Right lung (tissue), 2 donors: ENCODE measurements at regions not wholly inside any gene's neighbourhood (a gene's known extent, or its start where the extent isn't known, plus 50 kb on each side); places are given as distances from the start of the nearest gene placed in this dataset.
A peak's percentile ranks its signal among the peaks of the same experiment; 100 is the strongest.
"Not testable (repeated sequence)": the region's sequence is repeated elsewhere in the genome, so short reads cannot be mapped to it uniquely, and the experiment has no call there.

Experiments
- DNase-seq, 2 donors: peaks; one replicate each; pipeline ENCODE4 v3.0.0-alpha.2; 2013

DNA sequence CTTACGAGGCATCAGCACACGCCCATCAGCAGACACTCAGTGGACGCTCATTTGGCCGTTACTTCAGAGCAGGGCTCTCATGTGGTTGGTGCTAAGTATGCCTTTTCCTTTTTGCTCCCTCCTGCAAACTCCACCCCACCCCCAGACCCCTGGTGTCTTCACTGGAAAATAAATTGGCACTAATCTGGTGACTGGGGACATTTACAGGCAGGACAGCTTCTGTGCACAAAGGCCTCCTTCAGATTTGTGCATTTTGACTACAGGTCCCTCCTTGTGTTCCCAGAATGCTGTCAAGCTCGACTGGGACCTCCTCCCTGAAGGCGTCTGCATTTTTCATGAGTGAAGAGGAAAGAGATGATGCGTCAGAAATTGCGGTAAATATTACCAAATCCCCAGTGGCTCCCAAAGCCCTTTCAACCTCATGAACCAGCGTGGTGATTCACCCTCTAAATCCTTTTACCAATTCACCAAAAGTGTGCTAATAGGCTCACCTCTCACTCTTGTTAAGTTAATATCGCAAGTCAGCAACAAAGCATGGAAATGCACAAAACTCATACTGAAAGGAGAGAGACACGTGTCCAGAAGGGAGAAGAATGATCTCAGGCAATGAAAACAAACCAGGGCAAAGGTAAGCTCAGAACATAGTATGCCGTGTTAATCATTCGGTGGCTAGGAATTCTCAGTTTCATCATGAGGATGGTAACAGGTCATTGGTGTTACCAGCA lies 119.0 kb downstream of the NKX6-1 start:
- no peak for DNase-seq

DNA sequence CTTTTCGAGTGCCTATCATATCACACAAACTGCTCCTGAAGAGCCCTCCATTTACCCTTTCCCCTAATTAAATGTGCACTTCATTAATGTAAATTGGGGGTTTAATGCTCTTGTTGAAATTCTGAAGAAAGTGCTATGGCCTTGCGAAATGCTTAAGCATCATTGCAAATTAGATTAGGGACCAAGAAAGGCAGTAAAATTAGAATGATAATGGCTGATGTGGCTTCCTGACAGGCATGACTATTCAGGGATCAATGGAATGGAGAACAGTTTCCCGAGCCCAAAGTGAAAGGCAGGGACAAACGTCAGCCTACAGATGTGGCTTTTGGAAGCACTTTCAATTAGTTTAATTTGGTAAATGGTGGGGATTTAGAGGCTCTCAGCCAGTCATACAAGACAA lies 120.1 kb downstream of the NKX6-1 start:
- no peak for DNase-seq

DNA sequence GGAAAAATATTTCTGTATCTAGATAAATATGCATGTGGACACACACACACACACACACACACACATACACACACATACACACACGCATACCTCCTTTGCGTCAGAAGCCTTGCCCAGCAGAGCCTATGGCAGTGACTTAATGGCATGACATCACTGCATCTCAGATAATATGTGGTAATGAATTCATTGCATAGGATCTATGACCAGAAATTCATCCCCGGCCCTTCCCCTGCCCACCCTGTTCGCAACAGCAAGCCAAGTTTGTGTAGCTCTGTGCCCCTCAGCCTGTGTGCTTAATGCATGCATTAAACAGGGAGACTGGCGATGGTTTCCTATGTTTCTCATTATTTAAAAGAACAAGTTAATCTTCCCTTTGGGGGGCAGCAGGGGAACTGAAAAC lies 120.7 kb downstream of the NKX6-1 start:
- no peak for DNase-seq

DNA sequence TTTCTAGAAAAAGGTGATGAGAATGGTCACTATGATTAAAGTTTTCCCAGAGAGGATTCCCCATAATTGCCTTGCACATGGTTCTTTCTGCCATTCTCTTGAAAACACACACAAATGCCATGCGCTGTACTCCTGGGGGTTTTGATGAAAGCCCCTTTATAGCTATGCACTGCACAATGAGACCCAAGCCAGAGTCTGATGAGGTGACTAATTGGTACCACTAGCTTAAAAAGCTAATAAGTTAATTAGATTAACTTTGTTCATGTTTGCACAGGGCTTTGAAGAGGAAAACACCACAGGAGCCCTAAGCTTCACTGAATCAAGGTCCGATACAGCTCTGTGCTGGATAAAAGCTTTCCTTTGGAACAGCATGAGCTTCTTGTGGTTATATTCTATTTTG lies 132.2 kb downstream of the NKX6-1 start:
- DNase-seq = no peak

DNA sequence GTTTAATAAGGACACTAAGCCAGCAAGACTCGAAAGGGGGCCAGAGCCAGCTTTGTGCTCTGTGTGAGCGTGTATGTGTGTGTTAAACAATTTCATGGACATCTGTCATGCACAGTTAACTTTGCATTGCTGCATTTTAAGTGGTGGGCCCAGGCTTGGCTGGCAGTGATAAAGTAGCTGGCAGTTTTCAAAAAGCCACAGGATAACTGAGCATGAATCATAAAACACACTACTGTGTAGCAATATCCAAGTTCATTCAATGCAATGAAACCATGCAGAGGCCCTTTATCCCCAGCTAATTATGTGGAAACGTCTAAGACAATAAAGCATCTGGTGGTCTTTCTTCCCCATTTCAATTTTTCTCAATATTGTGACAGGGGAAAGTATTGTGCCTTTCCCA lies 132.9 kb downstream of the NKX6-1 start:
- DNase-seq = no peak

DNA sequence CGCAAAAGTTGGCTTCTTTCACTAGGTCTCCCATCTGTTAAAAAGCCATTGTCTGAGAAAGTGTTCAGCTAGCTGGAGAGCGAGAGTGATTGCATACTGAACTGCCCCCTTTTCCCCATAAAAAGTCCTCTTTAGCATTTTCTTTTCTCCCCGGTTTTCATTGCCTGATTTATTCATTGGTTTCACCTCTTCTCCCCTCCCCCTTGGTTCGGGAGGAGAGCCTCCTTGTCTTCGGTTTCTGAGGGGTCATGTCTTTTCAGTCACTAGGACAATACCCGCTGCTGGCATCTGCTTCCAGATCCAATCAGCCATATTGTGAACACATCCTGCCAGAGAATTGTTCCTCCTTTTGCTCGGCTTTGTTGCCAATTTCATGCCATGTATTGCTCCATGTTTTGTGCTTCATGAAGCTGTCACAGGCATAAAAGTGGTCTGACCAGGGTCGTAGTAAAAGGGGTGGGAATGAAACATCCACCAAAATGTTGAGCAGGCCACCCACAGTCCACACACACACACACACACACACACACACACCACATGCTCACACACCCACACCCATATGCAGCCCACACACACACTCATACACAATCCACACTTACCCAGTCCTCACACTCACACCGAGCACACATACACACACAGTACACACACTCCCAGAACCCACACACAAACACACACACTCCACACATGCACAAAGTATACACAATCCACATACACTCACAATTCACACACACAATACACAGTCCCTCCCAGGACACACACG lies 136.0 kb downstream of the NKX6-1 start:
- DNase-seq = no peak

DNA sequence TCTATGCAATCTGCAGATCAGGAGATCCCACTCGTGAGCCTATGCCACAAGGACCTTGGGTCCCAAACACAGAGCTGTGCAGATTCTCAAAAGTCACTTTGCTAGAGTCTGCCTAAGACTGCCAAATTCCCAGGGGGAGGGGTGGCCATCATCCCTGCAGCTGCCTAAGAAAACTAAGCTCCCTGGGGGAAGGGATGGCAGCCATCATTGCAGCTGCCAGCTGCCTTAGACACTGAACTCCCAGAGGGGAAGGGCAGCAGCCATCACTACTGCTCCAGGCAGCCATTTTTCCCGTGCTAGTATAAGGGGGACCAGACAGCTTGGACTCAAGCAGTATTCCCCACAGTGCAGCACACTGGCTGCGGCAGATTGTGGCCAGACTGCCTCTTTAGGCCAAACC lies 156.9 kb downstream of the NKX6-1 start:
- DNase-seq = no peak

DNA sequence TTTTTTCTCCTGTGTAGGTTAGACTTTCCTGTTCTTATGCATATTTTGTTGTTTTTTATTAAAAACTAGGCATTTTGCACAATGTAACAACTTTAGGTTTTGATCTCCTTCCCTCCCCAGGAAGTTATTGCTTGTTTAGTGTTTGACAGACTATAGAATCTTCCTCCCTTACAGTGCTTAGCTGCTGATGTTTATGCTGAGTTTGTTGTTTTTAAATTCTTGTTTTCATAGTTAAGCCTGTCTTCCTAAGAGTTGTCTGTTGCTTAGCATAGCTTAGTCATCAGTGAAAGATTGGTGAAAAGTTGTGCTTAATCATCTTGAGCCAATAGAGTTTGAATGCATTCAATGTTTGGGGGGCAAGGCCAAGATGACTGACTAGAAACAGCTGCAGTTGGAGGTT lies 157.5 kb downstream of the NKX6-1 start:
- DNase-seq = no peak

DNA sequence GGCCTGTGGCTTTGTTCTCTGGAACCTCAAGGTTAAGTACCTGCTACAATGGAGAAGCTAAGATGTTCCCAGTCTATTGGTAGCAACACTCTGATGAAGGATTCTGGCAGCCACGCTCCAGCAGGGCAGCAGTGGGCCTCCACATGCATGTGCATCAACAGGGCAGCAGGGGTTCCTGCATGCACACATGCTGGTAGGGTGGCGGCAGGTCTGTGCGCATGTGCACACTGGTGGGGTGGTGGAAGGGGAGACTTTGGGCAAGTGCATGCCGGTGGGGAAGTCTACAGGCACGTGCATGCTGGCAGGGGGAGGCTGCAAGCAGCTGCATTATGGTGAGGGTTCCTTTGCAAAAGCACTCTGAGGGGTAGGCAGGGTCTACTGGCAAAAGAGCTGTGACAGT lies 160.7 kb downstream of the NKX6-1 start:
- DNase-seq = no peak

DNA sequence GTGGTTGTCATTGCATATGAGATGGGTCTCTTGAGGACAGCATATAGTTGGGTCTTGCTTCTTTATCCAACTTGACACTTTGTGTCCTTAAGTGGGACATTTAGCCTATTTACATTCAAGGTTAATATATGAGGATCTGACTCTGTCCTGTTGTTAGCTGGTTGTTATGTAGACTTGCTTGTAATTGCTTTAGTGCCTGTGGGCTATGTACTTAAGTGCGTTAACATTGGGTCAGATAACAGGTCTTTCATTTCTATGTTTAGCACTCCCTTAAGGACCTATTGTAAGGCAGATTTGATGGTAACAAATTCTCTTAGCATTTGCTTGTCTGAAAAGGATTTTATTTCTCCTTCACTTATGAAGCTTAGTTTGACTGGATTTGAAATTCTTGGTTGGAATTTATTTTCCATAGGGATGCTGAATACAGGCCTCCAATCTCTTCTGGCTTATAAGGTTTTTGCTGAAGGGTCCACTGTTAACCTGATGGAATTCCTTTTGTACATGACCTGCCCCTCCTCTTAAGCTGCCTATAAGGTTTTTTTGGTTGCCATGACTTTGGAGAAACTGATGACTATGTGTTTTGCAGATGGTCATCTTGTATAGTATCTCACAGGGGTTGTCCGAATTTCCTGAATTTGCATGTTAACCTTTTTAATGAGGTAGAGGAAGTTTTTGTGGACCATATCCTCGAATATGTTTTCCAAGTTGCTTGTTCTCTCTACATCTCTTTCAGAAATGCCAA lies 162.0 kb downstream of the NKX6-1 start:
- no peak for DNase-seq

DNA sequence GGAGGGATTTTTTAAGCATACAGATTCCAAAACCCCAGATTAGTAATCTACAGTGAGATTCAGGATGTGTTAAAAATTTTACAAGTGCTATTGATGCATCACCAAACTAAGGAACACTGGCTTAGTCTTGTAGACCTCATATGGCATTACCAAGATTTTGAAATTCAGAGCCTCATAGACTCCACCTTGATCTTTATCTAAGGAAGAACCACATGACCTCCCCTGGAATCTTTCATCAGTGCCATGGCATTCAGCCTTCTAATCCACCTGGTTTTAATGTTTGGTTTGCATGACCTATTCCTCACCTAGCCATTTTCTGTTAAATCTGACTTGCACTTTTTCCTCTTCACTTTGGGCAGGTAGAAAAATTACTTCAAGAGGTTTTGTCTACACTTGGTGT lies 171.6 kb downstream of the NKX6-1 start:
- no peak for DNase-seq

DNA sequence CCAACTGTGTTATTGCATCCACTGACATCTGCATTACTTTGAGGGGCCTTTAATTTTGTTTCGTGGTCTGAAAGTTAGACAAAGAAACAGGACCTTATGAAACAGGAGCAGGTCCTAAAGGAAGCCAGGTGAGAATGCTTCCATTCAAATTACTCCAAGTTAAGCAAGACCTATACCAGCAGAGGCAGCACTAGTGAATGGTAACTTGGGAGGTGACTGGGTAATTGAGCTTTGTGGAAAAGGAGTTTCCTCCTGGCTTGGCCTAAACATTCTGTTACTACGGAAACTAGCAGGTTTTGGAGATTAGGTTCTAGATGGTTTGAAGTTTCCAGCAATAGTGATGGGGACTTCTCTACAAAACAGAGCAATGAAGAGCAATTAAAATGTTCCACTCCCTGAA lies 173.5 kb downstream of the NKX6-1 start:
- DNase-seq = no peak

DNA sequence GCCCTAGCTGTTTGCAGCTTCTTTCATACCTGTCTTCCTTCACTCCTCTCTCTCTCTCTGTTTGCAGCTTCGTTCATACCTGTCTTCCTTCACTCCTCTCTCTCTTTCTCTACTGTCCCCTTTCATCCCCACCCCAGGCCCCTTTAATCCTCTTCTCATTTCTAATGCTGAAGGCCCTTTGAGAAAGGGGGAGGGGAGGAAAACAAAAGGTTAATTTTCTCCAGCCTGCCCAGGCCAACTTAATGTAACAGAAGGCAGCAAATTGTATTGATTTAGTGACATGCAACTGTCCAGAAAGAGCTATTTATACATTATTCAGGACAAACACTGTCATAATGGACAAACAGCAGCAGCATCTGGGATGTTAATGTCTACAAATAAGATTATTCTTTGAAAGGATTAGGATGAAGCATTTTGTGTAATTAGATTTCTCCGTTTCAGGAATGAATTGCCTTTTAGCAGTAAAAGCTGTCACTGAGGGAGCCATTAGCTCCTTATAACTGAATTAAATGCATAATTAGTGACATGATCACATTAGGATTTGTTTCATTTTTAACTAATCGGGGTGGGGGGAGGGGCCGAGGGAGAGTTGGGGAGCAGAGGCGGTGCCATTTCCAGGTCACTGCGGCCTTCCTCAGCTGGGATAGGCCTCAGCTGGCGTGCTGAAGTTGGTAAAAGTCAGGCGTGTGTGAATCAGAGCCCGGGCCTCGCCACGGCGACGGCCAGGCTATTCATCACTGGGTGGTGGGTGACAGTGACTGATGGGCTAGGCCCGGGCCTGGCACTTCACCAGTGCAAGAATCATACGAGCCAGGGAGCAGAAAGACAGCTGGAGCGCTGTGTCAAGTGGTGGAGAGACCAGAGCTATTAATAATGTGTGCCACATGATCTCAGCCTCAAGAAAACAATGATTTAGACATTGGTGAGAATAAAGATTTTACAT lies 174.5 kb downstream of the NKX6-1 start:
- no peak for DNase-seq

DNA sequence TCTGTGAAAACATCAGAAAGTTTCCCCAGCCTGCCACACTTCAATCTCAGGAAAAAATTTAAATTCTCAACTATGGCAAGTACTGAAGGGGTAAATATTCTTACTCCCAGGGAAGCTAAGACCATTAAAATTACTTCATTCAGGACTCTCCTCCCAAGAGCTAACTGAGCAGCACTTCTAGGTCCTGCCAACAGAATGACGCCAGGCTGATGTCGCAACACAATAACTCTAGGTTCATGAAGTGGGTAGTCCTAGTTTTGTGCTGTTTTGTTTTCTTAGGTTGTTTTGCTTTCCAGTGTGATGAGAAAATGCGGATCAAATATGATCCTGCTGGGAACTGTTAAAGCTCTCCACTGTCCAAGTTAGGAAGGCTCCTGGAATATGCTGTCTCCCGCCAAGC lies 180.0 kb downstream of the NKX6-1 start:
- DNase-seq = peak; percentile 50 to 61

DNA sequence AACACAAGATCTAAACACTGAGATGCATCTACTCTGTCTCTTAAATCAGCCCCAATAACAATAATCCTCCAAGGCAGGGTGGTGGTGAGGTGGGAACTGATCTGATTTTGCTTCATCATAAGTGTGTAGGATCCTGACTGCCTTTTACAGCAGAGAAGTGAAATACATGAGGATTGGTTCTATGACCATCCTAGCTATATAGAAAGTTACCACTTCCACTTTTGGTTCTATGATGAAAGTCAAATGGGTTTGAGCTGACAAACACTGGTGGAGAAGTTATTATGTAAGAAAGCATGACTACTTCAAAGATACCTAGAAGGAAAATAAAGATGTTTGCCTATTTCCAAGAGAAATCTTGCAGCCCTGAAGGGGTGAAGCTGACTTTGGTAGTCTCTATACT lies 181.6 kb downstream of the NKX6-1 start:
- no peak for DNase-seq

DNA sequence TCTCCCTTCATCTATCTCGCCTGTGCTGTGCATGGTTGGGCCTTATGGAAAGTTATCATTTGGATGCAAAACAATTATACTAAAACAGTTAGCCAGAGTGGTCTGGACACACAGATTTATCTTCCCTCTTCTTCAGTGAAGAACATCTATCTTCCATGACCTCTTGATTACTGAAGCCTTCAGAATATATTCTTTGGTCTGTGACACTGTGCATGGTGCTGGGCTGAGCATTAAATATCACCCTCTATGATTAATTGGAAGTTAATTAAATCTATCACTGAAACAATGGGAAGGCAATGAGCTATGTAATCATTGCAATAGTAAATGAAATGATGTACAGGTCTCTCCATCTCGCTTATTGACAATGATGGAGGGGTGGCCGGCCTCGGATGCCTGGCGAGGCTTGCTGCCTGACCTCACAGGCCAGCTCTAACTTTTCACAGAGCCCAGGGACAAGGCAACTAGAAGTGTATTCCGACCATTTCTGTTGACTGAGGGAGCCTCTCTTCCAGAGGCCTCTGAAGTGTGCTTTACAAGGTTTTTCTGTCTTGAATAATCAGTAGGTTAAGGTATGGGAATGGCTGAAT lies 186.6 kb downstream of the NKX6-1 start:
- no peak for DNase-seq

DNA sequence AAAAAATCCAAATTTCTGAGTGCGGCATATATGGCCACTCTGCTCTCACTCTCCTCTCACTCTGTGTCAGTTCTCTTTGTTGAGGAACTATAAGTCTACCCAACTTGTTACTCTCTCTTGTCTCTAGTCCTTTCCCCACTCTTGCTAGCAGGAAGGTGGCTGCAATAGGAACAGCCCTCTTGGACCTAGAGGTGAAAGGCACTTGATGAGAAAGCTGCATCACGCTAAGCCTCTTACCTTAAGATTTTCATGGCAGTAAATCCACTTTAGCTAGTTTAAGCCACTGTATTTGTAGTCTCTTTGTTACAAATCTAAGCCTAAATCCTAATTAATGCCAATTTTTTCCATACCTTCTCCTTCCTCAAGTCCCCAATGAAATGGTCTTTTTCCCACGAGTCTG lies 189.9 kb downstream of the NKX6-1 start:
- DNase-seq = no peak

DNA sequence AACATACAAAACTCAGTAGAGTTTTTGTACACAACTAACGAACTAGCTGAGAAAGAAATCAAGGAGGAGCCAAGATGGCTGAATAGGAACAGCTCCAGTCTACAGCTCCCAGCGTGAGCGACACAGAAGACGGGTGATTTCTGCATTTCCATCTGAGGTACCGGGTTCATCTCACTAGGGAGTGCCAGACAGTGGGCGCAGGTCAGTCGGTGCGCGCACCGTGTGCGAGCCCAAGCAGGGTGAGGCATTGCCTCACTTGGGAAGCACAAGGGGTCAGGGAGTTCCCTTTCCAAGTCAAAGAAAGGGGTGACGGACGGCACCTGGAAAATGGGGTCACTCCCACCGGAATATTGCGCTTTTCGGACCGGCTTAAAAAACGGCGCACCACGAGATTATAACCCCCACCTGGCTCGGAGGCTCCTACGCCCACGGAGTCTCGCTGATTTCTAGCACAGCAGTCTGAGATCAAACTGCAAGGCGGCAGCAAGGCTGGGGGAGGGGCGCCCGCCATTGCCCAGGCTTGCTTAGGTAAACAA lies 200.3 kb downstream of the NKX6-1 start:
- DNase-seq = not testable (repeated sequence)

DNA sequence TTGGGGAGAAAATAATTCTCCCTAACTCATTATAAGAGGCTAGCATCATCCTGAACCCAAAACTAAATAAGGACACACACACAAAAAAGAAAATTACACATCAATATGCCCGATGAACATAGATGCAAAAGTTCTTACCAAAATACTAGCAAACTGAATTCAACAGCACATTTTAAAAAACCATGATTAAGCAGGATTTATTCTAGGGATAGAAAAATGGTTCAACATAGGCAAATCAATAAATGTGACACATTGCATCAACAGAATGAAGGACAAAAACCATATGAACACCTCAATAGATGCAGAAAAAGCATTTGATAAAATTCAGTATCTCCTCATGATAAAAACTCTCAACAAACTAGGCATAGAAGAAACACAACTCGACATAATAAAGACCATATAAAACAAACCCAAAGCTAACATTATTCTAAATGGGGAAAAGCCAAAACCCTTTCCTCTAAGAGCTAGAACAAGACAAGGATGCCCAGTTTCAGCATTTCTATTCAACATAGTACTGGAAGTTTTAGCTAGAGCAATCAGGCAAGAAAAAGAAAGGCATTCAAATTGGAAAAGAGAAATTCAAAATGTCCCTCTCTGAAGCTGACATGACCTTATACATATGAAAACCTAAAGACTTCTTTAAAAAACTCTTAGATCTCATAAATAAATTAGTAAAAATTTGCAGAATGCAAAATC lies 200.9 kb downstream of the NKX6-1 start:
- DNase-seq = no peak

DNA sequence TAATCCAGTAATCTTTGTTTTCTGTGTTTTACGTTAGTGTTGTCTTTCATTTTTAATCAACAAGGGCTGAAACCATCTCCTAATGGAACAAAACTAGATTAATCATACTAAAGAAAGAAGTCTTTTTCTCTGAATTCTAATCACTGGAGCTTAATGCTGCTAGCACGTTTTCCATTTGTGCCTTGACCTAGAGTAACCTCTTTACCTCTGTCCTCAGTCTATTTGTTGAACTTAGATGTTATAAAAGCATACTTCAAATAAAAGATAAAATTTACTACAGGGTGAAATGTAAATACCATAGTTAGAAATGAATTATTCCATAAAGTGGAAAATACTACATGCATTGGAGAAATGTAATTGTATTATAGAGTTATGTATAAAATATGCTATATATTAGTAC lies 207.1 kb downstream of the NKX6-1 start:
- DNase-seq = no peak
